HG03469 (cell line): ENCODE measurements at regions not wholly inside any gene's neighbourhood (a gene's known extent, or its start where the extent isn't known, plus 50 kb on each side); places are given as distances from the start of the nearest gene placed in this dataset.
A peak's percentile ranks its signal among the peaks of the same experiment; 100 is the strongest.
"Not testable (repeated sequence)": the region's sequence is repeated elsewhere in the genome, so short reads cannot be mapped to it uniquely, and the experiment has no call there.

Experiments used
- ATAC-seq: cut with Tn5 transposase; IDR thresholded peaks from one replicate; pipeline ENCODE4 v1.9.1; 2021; ENCODE audit warnings: mild to moderate bottlenecking, moderate library complexity, moderate number of reproducible peaks; ENCODE audit not compliant: unreplicated experiment

DNA sequence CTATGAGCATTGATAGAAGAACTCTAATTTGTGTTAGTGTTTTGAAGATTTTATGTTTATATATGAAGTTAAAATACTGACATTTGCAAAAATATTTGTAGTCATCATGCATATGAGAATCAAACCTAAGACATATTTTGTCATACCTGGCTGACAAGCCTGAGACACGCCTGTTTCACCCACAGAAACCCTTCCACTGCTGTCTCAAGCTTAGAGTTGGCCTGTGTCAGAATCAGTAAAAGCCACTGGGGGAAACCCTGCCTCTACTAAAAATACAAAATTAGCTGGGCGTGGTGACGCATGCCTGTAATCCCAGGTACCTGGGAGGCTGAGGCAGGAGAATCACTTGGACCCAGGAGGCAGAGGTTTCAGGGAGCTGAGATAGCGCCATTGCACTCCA is 218.0 kb upstream of the C1QTNF3 start:
- ATAC-seq, result not testable (repeated sequence)

DNA sequence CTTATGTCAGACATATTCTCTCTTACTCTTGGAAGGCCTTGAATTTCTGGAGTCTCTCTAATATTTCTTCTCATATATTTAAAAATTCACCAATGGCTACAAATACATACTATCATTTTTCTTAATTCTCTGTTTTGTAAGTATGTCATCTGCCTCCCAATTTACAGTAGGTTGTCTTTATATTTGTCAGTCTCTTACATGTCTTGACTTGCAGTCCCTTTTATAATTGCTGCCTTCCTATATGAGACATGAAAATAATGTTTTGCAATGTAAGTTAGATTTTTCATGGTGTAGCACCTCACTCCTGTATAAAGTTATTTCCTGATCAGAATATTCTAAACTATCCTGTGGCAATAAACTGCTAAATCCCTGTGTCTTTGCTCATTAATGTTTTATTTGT is 223.1 kb upstream of the C1QTNF3 start:
- ATAC-seq, result not testable (repeated sequence)

DNA sequence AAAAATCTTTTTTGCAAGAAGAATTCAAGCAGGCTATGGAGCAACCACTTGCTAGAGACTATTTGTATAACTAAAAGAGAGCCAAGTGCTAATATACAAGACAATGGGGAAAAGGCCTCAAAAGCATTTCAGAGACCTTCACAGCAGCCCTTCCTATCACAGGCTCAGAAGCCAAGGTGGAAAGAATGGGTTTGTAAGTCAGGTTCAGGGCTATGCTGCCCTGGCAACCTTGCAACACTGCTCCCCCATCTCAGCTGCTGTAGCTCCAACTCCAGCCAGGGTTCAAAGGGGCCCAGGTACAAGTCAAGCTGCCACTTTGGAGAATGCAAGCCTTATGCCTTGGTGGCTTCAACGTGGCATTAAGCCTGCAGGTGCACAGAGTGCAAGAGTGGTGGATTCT is 253.7 kb upstream of the C1QTNF3 start:
- not testable (repeated sequence) for ATAC-seq

DNA sequence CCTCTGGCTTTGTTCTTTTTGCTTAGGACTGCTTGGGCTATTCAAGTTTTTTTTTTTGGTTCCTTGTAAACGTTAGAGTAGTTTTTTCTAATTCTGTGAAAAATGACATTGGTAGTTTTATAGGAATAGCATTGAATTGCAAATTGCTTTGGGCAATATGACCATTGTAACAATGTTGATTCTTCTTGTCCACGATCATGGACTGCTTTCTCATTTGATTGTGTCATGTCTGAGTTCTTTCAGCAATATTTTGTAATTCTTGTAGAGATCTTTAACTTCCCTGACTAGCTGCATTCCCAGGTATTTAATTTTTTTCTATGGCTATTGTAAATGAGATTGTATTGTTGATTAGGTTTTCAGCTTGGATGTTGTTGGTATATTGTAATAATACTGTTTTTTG is 286.2 kb upstream of the C1QTNF3 start:
- ATAC-seq, result not testable (repeated sequence)

DNA sequence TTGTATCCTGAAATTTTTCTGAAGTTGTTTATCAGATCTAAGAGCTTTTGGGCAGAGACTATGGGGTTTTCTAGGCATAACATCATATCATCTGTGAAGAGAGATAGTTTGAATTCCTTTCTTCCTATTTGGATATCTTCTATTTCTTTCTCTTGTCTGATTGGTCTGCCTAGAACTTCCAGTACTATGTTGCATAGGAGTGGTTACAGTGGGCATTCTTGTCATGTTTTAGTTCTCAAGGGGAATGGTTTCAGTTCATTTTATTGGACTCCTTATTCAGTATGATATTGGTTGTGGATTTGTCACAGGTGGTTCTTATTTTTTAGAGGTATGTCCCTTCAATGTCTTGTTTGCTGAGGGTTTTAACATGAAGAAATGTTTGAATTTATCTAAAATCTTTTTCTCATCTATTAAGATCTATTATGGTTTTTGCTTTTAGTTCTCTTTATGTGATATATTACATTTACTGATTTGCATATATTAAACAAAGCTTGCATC is 286.6 kb upstream of the C1QTNF3 start:
- not testable (repeated sequence) for ATAC-seq

DNA sequence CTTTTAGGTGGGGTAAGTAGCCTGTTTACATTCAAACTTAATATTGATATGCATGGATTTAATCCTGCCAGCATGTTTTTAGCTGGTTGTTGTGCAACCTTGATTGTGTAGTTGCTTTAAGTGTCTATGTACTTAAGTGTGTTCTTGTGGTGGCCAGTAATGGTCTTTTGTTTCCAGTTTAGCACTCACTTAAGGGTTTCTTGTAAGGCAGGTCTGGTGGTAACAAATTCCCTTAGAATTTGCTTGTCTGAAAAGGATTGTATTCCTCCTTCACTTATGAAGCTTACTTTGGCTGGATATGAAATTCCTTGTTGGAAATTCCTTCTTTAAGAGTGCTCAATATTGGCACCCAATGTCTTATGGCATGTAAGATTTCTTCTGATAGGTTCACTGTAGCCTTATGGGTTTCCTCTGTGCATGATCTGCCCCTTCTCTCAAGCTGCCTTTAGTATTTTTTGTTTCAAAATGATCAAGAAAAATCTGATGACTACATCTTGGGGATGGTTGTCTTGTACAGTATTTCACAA is 289.0 kb upstream of the C1QTNF3 start:
- not testable (repeated sequence) for ATAC-seq

DNA sequence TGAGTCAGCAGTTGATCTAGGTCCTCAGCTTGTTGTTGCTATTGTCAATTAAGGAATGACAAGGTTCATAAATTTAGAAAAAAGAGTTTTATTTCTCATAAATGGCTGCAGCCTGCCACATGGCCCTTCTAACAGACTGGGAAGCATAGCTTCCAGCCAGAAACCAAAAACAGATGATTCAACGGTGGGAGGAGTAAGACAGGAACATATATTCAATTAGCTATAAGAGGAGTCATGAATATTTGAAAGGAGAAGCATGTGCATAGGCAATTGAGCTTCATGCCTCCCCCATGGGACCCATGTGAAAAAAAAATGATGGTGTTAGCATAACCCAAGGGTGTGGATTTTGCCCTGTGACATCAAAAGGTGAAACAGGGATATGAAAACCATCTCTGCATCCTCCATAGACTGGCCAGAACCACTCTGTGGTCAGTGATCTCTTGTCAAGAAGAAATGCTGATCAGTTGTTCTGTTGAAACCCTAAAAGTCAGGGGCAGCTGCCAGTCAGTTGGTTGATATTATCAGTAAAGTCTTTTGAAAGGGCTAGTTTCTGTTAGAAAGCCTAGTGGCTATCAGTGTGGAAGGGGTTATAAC is 296.5 kb upstream of the C1QTNF3 start:
- not testable (repeated sequence) for ATAC-seq

DNA sequence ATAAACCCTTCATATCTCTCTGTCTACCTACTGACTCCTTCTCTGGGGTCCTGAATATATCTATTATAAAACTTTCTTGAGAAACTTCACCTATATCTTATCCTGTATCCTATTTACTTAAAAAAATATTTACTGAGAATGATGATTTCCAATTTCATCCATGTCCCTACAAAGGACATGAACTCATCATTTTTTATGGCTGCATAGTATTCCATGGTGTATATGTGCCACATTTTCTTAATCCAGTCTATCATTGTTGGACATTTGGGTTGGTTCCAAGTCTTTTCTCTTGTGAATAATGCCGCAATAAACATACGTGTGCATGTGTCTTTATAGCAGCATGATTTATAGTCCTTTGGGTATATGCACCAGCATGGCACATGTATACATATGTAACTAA is 301.7 kb upstream of the RAI14 start:
- ATAC-seq, result not testable (repeated sequence)

DNA sequence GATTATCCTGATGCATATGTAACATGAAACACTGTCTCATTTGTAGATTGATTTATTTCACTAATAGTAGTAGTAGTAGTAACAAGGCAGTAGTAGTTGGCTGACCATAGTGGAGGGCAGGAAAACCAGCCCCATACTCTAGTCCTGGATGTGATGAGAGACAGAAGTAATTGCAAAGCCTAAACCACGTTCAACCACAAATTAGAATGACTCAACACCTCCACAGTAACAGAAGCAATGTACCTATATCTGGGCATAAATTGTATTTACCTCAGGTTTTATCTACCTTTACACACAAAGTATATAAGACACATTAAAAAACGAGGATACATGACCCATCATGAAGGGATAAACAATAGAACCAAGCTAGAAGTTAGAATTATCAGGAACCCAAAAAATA is 284.7 kb upstream of the RAI14 start:
- ATAC-seq, result not testable (repeated sequence)

DNA sequence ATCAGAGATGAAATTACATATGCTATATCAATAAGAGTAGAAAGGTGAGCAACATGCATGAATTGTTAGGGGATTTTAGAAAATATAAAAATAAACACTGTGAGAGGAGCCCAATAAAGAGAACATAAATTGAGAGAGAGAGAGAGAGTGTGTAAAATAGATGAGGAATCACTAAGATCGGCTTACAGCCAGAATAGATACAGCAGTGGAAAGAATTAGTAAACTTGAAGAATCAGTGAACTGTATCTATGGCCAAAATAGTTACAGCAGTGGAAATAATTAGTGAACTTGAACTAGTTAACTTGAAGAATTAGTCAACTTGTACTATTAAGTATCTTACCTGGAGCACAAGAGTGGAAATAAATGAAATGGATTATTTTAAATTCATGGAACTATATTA is 284.3 kb upstream of the RAI14 start:
- ATAC-seq, result not testable (repeated sequence)

DNA sequence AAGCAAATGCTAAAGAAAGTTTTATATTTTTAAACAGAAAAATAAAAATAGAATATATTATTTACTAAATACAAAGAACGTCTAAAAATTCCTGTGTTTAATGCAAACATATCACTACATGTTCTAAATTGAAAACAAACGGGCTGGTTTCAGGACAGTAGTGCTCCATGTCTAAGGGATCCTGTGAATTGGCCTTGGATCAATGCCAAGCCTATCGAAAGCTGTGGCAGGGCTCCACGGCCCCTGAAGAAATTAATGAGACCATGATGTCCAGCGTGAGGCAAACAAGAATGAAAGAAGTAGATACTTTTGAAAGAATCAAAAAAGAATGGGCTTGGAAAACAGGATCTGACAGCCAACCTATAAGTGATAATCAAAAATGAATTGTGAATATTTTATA is 283.4 kb upstream of the RAI14 start:
- not testable (repeated sequence) for ATAC-seq

DNA sequence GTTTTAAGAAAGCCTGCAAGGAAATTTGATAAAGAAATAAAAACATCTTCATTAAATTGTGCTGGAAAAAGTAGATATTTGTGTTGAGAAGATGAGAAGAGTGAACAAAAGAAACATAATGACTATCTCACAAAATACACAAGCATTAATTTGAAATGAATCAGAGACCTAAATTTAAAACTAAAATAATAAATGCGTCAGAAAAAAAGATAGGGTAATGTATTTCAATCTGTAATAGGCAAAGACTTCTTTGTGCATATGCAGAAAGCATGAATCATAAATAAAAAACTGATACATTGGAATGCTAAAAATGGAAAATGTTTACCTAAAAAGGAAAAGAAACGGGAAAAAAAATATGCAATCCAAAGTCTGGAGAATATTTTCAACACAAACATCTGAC is 278.5 kb upstream of the RAI14 start:
- ATAC-seq, result not testable (repeated sequence)

DNA sequence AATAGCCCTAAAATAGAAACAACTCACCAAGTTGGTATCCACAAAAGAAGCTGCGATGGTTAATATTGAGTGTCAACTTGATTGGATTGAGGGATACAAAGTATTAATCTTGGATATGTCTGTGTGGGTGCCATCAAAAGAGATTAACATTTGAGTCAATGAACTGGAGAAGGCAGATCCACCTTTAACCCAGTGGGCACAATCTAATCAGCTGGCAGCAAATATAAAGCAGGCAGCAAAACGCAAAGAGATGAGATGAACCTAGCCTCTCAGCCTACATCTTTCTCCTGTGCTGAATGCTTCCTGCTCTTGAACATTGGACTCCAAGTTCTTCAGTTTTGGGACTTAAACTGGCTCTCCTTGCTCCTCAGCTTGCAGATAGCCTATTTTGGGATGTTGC is 277.6 kb upstream of the RAI14 start:
- not testable (repeated sequence) for ATAC-seq

DNA sequence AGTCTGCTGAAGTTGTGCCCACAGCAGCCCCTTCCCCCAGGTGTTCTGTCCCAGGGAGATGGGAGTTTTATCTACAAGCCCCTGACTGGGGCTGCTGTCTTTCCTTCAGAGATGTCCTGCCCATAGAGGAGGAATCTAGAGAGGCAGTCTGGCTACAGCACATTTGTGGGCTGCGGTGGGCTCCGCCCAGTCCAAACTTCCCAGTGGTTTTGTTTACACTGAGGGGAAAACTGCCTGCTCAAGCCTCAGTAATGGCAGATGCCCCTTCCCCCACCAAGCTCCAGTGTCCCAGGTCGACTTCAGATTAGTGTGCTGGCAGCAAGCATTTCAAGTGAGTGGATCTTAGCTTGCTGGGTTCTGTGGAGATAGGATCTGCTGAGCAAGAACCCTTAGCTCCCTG is 267.4 kb upstream of the RAI14 start:
- ATAC-seq, result not testable (repeated sequence)

DNA sequence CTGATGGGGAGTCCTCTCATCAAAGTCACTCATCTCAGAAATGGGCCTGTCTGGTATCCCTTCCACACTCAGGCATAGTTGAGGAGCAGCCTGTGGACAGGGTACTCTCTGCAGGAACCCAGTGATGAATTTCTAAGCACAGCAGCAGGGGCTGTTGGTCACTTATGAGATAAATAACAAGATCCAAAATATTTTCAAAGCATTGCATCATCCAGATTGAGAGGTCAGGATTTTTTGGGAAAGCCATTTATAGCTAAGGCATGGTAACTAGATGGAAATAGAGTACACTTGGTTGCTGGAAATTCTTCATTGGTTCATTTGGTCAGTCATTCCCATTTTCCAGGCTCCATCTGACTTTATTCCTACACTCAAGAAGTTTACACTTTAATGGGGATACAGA is 246.8 kb upstream of the RAI14 start:
- ATAC-seq, result no peak

DNA sequence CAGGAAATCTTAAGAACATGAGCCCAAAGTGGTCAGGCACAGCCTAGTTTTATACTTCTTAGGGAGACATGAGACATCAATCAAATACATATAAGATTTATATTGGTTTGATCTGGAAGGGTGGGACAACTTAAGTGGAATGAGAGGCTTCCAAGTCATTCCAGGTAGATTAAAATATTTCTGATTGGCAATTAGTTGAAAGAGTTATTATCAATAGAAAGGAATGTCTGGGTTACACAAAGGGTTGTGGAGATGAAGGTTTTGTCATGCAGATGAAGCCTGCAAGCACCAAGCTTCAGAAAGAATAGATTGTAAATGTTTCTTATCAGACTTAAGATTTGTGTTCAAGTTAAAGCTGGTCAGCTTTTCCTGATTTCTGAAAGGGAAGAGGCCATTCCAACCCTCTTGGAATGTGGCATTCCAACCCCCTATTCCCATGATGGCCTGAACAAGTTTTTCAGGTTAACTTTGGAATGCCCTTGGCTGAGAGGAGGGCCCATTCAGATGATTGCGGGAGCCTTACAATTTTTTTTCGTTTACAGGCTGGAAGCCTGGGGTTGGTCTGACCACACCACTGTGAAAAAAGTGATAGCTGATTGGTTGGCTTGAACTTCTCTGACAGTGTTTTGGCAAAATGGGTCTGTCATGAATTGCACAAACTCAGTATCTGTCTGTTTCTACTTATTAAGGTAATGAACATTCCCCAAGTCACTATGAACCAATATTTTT is 245.6 kb upstream of the RAI14 start:
- no peak for ATAC-seq

DNA sequence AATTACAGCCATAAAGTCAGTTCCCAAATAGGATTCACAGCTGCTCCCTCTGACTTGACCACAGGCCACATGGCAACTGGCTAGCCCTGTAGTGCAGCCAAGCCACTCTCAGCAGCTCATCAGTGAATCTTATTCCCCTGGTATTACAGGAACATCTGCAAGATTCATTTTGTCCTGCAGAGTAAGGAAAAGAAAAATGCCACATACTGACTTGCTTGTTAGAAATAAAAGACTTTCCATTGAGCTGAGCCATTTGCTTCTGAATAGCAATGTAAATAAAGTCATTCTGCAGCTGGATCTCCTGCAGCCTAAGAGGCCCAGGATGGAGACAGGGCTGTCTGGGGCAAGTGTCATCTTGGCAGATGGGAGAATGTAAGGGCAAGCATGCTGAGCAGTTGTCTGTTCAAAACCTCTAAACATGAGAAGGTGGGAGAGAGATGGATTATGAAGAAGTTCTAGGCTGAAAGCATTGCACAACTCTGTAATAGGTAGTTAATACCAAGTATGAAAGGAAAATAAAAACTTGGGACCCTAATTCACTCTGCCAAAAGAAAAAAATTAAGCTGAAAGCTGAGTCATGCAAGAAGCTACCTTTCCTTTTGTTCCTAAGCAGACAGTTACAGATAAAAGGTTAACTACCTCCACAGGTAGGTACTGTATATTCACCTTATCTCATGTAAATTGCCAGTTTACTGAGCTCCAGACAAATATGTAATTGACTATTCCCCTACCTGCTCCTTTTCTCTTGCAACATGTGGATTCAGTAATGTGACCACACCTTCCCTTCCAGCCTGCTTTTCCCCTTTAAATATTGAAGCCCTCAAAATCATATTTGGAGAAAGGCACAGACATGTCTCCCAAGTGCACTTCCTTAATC is 244.4 kb upstream of the RAI14 start:
- no peak for ATAC-seq

DNA sequence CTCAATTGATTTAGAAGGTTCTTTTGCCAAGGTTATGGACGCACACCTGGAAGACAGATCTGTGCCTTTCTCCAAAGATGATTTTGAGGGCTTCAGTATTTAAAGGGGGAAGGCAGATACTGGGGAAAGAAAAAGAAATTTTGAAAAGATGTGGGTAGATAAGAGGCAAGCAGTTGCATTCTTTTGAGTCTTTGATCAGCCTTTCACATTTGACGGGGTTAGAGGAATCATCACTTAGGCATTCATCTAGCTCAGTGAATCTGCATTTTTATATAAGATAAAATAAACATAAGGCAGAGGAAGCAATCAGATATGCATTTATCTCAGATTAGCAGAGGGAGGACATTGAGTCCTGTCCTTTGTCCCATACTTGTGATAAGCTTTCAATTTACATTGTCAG is 243.4 kb upstream of the RAI14 start:
- ATAC-seq, result no peak

DNA sequence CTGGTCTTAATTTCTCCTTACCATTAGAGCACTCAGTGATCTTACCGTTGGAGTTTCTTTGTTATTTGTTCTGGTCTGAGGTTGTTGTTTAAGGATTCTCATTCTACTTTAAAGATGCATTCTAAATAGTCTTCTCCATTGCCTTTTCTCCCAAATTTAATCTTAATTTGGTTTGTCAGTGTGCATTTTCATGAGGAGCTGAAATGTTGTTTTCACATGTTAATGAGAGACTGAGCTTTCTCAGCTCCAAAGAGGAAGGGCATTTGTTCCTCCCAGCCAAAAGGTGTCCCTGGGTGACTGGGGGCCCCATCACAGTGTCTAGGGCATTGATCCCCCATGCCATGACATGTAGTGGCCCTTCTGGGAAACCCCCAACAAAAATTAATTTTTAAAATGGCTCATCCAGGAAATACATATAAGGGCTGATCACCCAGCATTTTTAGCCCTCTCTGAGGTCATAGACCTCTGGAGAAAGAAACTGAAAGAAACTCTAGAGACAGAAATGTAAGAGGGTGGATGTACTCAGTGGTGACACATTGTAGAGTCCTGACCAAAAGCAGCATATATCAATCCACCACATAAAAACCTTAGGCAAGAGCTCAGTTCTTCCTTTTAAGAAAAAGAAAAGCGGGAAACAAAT is 240.4 kb upstream of the RAI14 start:
- peak; percentile 100 for ATAC-seq

DNA sequence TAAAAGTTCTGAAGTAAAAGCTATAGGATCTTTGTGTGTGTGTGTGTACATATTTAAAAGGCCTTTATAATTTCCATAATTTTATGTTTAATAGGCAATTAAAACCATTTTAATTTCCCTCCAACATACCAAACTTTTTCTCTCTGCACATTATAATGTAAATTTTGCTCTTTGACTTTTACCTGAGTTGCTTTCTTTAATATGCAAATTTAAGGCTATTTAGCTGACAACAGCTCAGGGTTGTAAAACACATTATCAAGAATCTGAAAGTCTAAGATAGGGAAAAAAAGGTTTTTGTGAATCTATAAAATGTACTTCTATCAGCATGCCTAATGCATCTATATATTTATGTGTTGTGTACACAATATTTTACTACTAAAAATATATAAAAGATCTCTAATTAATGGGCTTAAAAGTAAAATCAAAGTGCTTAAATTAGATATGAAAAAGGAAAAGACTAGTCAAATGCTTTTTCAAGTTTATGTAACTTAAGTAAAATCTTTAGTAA is 239.6 kb upstream of the RAI14 start:
- no peak for ATAC-seq

DNA sequence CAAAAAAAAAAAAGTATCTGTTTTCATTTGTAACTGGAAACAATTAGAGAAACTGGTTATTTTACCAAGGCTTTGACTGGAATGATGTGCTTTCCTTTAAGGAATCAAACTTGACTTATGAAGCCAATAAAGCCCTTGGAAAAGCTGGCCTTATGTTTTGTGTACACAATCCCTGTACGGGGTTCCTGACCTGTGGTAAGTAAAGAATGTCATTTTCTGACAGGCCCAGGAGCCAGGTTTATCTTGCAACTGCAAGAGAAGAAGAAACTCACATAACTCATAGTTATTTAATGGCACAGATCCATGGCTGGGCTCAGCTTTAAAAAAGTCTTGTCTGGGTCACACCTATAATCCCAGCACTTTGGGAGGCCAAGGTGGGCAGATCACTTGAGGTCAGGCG is 235.9 kb upstream of the RAI14 start:
- not testable (repeated sequence) for ATAC-seq
